ENCODE measurements at regions not wholly inside any gene's neighbourhood (a gene's known extent, or its start where the extent isn't known, plus 50 kb on each side); places are given as distances from the start of the nearest gene placed in this dataset.
"Not testable (repeated sequence)": the region's sequence is repeated elsewhere in the genome, so short reads cannot be mapped to it uniquely, and the experiment has no call there.

DNA sequence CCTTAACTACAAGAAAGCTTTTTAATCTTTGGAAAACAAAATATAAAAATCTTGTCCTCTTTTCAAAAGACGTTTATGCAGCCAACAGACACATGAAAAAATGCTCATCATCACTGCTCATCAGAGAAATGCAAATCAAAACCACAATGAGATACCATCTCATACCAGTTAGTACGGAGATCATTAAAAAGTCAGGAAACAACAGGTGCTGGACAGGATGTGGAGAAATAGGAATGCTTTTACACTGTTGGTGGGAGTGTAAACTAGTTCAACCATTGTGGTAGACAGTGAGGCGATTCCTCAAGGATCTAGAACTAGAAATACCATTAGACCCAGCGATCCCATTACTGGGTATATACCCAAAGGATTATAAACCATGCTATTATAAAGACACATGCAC, 1255.0 kb downstream of the ROBO1 start:
- TF ChIP-seq EZH2phosphoT487 (IDR thresholded peaks at IDR 0.05; ENCODE audit: borderline replicate concordance): not testable (repeated sequence)
- TF ChIP-seq, protein P1, sequence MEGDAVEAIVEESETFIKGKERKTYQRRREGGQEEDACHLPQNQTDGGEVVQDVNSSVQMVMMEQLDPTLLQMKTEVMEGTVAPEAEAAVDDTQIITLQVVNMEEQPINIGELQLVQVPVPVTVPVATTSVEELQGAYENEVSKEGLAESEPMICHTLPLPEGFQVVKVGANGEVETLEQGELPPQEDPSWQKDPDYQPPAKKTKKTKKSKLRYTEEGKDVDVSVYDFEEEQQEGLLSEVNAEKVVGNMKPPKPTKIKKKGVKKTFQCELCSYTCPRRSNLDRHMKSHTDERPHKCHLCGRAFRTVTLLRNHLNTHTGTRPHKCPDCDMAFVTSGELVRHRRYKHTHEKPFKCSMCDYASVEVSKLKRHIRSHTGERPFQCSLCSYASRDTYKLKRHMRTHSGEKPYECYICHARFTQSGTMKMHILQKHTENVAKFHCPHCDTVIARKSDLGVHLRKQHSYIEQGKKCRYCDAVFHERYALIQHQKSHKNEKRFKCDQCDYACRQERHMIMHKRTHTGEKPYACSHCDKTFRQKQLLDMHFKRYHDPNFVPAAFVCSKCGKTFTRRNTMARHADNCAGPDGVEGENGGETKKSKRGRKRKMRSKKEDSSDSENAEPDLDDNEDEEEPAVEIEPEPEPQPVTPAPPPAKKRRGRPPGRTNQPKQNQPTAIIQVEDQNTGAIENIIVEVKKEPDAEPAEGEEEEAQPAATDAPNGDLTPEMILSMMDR (conservative IDR thresholded peaks at IDR 0.05; ENCODE audit: low read length): not testable (repeated sequence)
